ENCODE measurements at regions not wholly inside any gene's neighbourhood (a gene's known extent, or its start where the extent isn't known, plus 50 kb on each side); places are given as distances from the start of the nearest gene placed in this dataset.

DNA sequence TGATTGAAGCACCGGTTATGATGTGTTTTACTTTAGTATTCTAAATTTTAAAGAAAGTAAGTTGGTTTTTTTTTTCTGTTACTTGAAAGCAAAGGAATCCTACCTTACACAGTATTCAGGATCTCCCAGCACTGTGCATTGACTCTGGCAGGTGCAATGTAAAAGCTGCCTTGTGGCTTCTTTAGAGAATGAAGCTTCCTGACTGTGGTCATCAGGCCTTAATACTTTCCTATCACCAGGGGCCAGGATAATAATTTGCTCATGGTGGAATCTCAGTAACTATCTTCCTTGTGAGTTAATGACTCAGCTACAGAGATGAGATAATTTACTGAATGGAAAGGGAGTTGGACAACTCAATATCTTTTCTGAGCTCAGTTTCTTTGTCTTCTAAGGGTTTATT lies 435.5 kb upstream of the ZNF608 start:
- Histone ChIP-seq H3K4me3 (ENCODE audit: low read depth, low read length, poor library complexity, severe bottlenecking) (no peak overlapping the region), H4K20me1 (ENCODE audit: insufficient read depth, low read length) (no peaks in the 10 kb centered on the region), H2AFZ (ENCODE audit: low read length) (no peak overlapping the region), H3K9me3 (ENCODE audit: low read length) (no peaks in the 10 kb centered on the region), H3K36me3 (ENCODE audit: insufficient read depth, low read length) (no peaks in the 10 kb centered on the region), H3K4me1 (ENCODE audit: insufficient read depth, low read length, poor library complexity, severe bottlenecking) (no peaks in the 10 kb centered on the region), H3K9me2 (ENCODE audit: insufficient read depth, low read length) (no peaks in the 10 kb centered on the region), H3K79me2 (ENCODE audit: insufficient read depth, low read depth, low read length) (no peaks in the 10 kb centered on the region), H3K4me2 (ENCODE audit: low read length) (no peak overlapping the region), H3K27ac (ENCODE audit: low read depth, low read length, poor library complexity, severe bottlenecking) (no peak overlapping the region)
- BruUV-seq (replicated peaks): no TSS peak
- DNase-seq (ENCODE audit: low spot score): no peak
- no peak for TF ChIP-seq EZH2phosphoT487 (IDR thresholded peaks at IDR 0.05; ENCODE audit: borderline replicate concordance, low read depth, low read length)
- intact Hi-C loops (cut with micrococcal nuclease; ENCODE audit: unreplicated experiment): no loop called here
- POLR2A ChIA-PET: interaction anchor here (1.3 to 3.7 kb wide), 3 partner anchors 9 to 17 kb away, joined by 6 to 16 read pairs (median 7); no protein-coding TSS in a partner anchor
- CTCF ChIA-PET (ENCODE audit: unreplicated experiment): no interaction called here

DNA sequence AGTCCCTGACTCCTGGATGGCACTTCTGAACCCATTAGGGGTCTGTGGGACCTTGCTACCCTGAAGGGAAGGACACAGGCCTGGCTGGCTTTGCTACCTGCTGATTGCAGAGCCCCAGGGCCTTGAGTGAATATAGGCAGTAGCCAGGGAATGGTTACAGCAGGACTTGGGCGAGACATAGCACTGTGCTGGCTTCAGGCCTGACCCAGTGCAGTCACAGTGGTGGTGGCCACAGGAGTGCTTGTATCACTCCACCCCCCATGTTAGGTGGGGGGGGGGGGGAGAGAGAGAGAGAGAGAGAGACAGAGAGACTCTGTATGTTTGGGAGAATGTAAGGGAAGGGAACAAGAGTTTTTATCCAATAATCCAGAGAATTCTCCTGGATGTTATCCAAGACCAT lies 439.3 kb upstream of the ZNF608 start:
- Histone ChIP-seq H2AFZ (ENCODE audit: low read length) (no peak overlapping the region), H3K36me3 (ENCODE audit: insufficient read depth, low read length) (no peaks in the 10 kb centered on the region), H3K9me3 (ENCODE audit: low read length) (no peaks in the 10 kb centered on the region), H3K9me2 (ENCODE audit: insufficient read depth, low read length) (no peaks in the 10 kb centered on the region), H3K4me3 (ENCODE audit: low read depth, low read length, poor library complexity, severe bottlenecking) (no peak overlapping the region), H4K20me1 (ENCODE audit: insufficient read depth, low read length) (no peaks in the 10 kb centered on the region), H3K4me1 (ENCODE audit: insufficient read depth, low read length, poor library complexity, severe bottlenecking) (peaks cover 2% of the 10 kb centered on the region), H3K27ac (ENCODE audit: low read depth, low read length, poor library complexity, severe bottlenecking) (no peak overlapping the region), H3K4me2 (ENCODE audit: low read length) (no peak overlapping the region), H3K79me2 (ENCODE audit: insufficient read depth, low read depth, low read length) (no peaks in the 10 kb centered on the region)
- CTCF ChIA-PET (ENCODE audit: unreplicated experiment): no interaction called here
- DNase-seq (ENCODE audit: low spot score): no peak
- intact Hi-C loops (cut with micrococcal nuclease; ENCODE audit: unreplicated experiment): no loop called here
- no TSS peak for BruUV-seq (replicated peaks)
- no peak for TF ChIP-seq EZH2phosphoT487 (IDR thresholded peaks at IDR 0.05; ENCODE audit: borderline replicate concordance, low read depth, low read length)
- TF ChIP-seq, protein P1, sequence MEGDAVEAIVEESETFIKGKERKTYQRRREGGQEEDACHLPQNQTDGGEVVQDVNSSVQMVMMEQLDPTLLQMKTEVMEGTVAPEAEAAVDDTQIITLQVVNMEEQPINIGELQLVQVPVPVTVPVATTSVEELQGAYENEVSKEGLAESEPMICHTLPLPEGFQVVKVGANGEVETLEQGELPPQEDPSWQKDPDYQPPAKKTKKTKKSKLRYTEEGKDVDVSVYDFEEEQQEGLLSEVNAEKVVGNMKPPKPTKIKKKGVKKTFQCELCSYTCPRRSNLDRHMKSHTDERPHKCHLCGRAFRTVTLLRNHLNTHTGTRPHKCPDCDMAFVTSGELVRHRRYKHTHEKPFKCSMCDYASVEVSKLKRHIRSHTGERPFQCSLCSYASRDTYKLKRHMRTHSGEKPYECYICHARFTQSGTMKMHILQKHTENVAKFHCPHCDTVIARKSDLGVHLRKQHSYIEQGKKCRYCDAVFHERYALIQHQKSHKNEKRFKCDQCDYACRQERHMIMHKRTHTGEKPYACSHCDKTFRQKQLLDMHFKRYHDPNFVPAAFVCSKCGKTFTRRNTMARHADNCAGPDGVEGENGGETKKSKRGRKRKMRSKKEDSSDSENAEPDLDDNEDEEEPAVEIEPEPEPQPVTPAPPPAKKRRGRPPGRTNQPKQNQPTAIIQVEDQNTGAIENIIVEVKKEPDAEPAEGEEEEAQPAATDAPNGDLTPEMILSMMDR (conservative IDR thresholded peaks at IDR 0.05; ENCODE audit: low read length): no peak
- POLR2A ChIA-PET: interaction anchor here (0.7 to 1.5 kb wide), 3 partner anchors 10 to 441 kb away, joined by 3 read pairs; no protein-coding TSS in a partner anchor

DNA sequence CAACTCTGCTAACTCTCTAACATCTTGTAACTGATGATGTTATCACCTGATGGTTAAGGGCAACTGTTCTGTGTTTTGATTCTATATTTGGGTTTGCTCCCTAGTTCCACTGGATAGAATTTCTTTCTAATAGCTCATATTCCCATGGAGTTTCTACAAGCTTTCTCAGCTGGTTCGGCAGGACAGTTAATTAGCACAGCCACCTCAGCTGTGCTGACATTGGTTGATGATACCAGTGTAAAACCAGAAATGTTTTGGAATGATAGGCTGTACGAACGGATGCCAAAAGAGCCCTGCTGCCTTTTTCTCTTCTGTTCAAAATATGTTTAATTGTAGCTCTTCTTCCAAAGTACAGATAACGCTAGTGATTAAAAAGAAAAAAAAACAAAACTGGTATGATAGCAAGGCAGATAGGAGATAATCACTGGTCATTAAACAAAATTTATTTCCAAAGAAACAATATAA lies 440.5 kb upstream of the ZNF608 start:
- no peaks in the 10 kb centered on the region for H4K20me1 ChIP-seq (ENCODE audit: insufficient read depth, low read length)
- intact Hi-C loops (cut with micrococcal nuclease; ENCODE audit: unreplicated experiment): no loop called here
- no peaks in the 10 kb centered on the region for H3K36me3 ChIP-seq (ENCODE audit: insufficient read depth, low read length)
- no TSS peak for BruUV-seq (replicated peaks)
- H3K9me2 ChIP-seq (ENCODE audit: insufficient read depth, low read length): no peaks in the 10 kb centered on the region
- ChIA-PET POLR2A (interaction anchor here (0.7 to 2.1 kb wide), 6 partner anchors 9 to 107 kb away, joined by 3 to 5 read pairs (median 3); no protein-coding TSS in a partner anchor), CTCF (ENCODE audit: unreplicated experiment) (no interaction called here)
- no peaks in the 10 kb centered on the region for H3K79me2 ChIP-seq (ENCODE audit: insufficient read depth, low read depth, low read length)
- peaks cover 14% of the 10 kb centered on the region for H3K4me1 ChIP-seq (ENCODE audit: insufficient read depth, low read length, poor library complexity, severe bottlenecking)
- TF ChIP-seq EZH2phosphoT487 (IDR thresholded peaks at IDR 0.05; ENCODE audit: borderline replicate concordance, low read depth, low read length): no peak
- TF ChIP-seq, protein P1 (conservative IDR thresholded peaks at IDR 0.05; ENCODE audit: low read length): no peak
- H3K27ac ChIP-seq (ENCODE audit: low read depth, low read length, poor library complexity, severe bottlenecking): no peak overlapping the region
- H3K4me2 ChIP-seq (ENCODE audit: low read length): no peak overlapping the region
- no peak overlapping the region for H3K4me3 ChIP-seq (ENCODE audit: low read depth, low read length, poor library complexity, severe bottlenecking)
- no peak overlapping the region for H2AFZ ChIP-seq (ENCODE audit: low read length)
- no peak for DNase-seq (ENCODE audit: low spot score)
- no peaks in the 10 kb centered on the region for H3K9me3 ChIP-seq (ENCODE audit: low read length)
